ENCODE measurements at regions not wholly inside any gene's neighbourhood (a gene's known extent, or its start where the extent isn't known, plus 50 kb on each side); places are given as distances from the start of the nearest gene placed in this dataset.
A peak's percentile ranks its signal among the peaks of the same experiment; 100 is the strongest.

DNA sequence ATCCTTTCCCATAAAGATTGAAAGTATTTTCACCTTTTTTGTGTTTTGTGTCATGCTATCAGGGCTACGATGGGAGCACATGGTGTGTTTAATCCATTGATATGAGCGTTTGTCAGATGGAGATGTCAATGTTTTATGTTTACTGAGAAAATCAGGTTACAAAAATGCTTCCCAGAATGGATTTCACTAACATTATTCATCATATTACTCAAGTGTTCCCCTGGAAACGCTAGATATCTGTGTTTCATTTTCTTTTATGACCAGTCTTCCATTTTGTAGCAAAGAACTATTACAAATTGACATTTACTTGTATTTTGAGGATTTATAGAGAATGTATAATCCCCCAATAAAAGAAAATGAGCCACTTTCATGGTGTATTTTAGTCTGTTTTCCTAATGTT, 293.5 kb upstream of the AKR1E2 start:
- peak; percentile 84 for DNase-seq (ENCODE audit: low spot score)

- DNase-seq (ENCODE audit: low spot score): no peak
Measured at GRCh38 chr10:4532011-4532410, 294.0 kb upstream of the AKR1E2 start.

DNA sequence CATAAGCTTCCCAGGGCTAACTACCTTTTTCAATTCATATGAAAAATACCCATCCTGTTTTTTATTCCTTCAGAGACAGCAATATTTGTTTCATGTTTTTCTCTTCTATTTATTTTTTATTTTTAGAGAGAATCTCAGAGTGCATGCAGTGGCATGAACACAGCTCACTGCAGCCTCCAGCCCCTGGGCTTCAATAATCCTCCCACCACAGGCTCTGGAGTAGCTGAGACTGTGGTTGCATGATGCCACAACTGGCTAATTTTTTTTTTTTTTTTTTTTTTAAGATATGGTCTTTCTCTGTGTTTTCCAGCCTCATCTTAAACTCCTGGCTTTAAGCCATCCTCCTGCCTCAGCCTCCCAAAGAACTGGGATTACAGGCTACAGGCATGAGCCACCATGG, 296.7 kb upstream of the AKR1E2 start:
- DNase-seq (ENCODE audit: low spot score): no peak

DNA sequence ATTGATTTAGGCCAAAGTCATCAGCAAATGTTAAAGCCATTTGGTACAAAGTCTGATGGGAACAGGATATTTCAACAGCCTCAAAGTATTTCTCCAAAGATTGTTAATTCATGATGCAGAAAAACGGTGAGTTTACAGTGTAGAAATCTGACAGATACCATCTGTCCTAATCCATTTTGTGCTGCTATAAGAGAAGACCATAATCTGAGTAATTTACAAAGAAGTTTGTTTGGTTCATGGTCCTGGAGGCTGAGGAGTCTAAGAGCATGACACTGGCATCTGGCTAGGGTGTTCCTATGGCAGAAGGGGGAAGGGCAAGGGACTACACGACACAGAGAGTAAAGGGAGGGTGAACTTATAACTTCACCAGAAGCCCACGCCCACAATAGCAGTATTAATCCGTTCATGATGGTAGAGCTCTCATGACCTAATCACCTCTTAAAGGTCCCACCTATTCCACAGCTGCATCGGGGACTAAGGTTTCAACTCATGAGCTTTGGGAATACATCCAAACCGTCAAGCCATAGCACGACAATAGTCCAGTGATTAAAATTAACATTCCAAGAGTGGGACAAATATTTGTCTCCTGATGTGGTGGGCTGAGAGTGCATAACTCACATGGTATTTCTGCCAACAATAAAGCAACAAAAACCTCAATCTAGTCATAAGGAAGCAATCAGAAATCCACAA, 298.6 kb upstream of the AKR1E2 start:
- no peak for DNase-seq (ENCODE audit: low spot score)

GRCh38 chr10:4526311-4526731, 299.7 kb upstream of the AKR1E2 start:
- DNase-seq (ENCODE audit: low spot score): peak; percentile 78

- no peak for DNase-seq (ENCODE audit: low spot score)
Measured at GRCh38 chr10:4525103-4525502, 300.9 kb upstream of the AKR1E2 start.

DNA sequence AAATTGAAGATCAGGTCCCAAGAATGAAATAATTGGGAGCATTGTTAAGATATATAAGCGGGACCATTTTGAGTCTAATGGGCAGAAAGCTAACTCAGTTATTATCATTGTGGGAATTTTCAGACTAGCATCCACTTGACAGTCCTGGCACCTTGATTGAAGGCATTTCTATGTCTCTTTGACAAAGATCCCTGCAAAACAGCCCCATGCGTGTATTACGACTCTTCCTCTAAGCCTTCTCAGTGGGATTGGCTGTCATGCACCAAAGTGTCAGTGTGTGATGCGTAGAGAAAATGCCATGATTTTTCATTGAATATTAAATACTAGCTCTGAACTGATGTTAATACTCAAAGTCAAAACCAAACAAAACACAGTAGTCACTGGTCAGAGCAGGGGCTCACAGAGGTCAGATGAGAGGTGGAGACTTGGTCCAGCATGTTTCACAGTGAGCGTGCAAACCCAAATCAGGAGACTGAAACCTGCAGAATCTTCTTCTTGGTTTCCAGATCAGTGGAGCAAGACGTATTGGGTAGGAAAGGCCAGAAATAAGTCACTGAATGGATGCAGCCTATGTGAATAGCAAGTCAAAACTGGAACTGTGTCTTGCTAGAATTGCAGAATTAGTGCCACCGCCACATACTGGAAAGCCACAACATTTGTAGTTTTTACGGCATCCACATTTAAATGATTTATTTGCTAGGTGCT, 303.6 kb upstream of the AKR1E2 start:
- DNase-seq (ENCODE audit: low spot score): no peak

- DNase-seq (ENCODE audit: low spot score): no peak
Measured at GRCh38 chr10:4519658-4520402, 306.2 kb upstream of the AKR1E2 start.

GRCh38 chr10:4517746-4518145, 308.3 kb upstream of the AKR1E2 start:
- no peak for DNase-seq (ENCODE audit: low spot score)

GRCh38 chr10:4515721-4516120, 310.3 kb upstream of the AKR1E2 start:
- no peak for DNase-seq (ENCODE audit: low spot score)

GRCh38 chr10:4514445-4515108, 311.4 kb upstream of the AKR1E2 start:
- DNase-seq (ENCODE audit: low spot score): peak; percentile 46

DNA sequence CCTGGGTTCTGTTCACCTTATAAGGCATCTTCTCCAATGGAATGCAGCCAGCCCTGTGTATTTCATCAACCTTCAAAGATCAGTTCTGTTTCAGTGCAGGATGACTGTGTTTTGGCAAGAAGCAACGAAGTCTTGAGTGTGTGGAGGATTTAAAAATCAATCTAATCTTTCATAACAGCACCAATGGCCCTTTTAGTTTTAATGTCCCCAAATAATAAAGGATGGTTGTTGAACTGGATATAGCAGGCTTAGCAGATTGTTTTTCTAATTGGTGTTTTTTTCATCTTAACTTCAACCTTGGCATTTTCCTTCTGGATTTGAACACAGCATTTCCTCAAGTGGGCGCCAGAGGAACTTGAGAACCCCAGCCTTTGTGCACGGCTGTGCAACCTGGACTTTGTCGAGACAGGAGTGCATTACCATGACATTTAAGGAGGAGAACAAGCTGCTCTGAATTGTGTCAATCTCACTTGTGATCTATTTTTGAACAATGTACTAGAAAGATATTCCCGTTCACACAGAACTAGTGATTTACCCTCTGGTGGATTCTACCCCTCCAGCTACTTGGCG, 313.3 kb upstream of the AKR1E2 start:
- DNase-seq (ENCODE audit: low spot score): peak; percentile 75

DNA sequence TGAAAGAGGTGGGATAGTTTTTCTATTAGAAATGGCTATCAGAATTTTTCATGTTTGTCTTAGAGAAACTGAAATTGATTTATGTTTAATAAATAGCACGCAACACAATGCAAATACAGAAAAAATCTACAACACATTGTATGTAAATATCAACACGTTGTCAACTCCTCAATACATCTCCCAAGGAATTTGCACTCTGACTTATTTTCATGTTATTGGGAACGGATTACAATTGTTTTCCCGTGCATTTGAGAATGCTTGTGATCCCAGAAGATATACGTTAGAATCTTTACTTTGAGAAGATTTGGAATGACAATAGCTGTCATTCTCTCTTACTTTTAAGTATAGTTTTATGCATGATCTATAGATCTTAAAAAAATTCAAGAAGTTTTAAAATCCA, 313.8 kb upstream of the AKR1E2 start:
- DNase-seq (ENCODE audit: low spot score): no peak

DNA sequence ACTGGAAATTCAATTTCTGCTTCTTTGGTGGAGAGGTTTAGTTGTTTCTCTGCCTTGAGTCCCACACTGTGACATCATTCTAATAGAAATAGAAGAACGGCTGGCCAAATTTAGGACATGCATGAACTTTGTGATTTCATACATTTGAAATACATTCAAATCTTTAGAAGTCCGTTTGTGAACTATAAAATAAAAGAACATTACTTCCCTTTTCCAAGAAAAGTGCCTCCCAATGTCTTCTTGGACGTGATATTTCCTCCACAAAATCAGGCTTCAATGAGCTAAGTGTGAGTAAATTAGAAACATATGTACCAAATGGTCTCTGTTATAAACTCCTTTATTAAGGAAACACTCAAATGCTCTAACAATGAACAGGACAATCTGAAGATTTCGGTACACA, 314.5 kb upstream of the AKR1E2 start:
- DNase-seq (ENCODE audit: low spot score): no peak

GRCh38 chr10:4509405-4509804, 316.6 kb upstream of the AKR1E2 start:
- DNase-seq (ENCODE audit: low spot score): no peak

- no peak for DNase-seq (ENCODE audit: low spot score)
Measured at GRCh38 chr10:4506095-4506494, 319.9 kb upstream of the AKR1E2 start.

- DNase-seq (ENCODE audit: low spot score): no peak
Measured at GRCh38 chr10:4504550-4504949, 321.5 kb upstream of the AKR1E2 start.

GRCh38 chr10:4503076-4503475, 322.9 kb upstream of the AKR1E2 start:
- DNase-seq (ENCODE audit: low spot score): no peak

DNA sequence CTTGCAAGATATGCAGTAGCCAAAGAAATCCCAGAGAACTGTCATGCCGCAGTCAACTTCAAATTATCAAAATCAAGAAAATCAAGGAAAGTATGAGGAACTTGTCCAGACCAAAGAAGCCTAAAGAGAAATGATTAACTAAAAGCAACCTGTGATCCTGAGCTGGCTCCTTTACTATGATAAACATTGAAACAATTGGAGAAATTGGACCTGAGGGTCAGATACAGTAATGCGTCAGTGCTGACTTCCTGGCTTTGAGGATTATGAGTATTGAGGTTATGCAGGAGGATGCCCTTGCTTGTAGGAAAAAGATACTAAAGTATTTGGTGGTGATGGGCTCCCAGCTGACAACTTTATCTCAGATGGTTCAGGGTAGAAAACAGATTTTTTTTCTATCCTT, 324.7 kb upstream of the AKR1E2 start:
- DNase-seq (ENCODE audit: low spot score): no peak

GRCh38 chr10:4498711-4499251, 327.2 kb upstream of the AKR1E2 start:
- DNase-seq (ENCODE audit: low spot score): peak; percentile 82

DNA sequence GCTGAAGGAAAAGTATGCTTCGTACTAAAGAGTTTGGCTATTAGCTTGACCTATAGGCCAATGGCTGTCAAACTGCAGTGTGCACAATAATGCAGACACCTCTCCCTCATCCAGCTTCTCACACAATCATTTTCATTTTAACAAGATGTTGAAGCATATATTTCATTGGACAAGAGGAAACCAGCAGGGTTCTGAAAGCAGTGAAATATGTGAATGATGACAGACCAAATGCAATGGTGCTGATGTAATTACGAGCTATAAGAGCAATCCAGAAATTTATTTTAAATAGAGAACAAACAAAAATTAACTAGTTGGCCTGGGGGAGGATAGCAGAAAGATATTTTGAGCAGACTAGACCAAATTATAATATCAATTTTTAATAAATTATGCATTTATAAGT, 331.5 kb upstream of the AKR1E2 start:
- DNase-seq (ENCODE audit: low spot score): no peak

GRCh38 chr10:4492202-4492601, 333.8 kb upstream of the AKR1E2 start:
- no peak for DNase-seq (ENCODE audit: low spot score)

Data from umbilical cord (tissue), 1 donor.